LNCAP (cell line): ENCODE measurements at regions not wholly inside any gene's neighbourhood (a gene's known extent, or its start where the extent isn't known, plus 50 kb on each side); places are given as distances from the start of the nearest gene placed in this dataset.

ENCODE experiments used
- CTCF ChIP-seq: fragments of 450-650 bp; IDR thresholded peaks from 2 replicates; pipeline ENCODE4 v1.5.1; 2017; ENCODE audit warnings: mild to moderate bottlenecking

GRCh38 chr18:4547126-4547525, 92.0 kb upstream of the DLGAP1 start:
- no peak for TF ChIP-seq CTCF

GRCh38 chr18:4544142-4544541, 89.0 kb upstream of the DLGAP1 start:
- no peak for TF ChIP-seq CTCF

GRCh38 chr18:4543711-4544110, 88.6 kb upstream of the DLGAP1 start:
- no peak for TF ChIP-seq CTCF

GRCh38 chr18:4541588-4541987, 86.5 kb upstream of the DLGAP1 start:
- no peak for TF ChIP-seq CTCF

GRCh38 chr18:4536447-4536846, 81.3 kb upstream of the DLGAP1 start:
- no peak for TF ChIP-seq CTCF

- no peak for TF ChIP-seq CTCF
Observed at GRCh38 chr18:4528405-4528804, 73.3 kb upstream of the DLGAP1 start.

GRCh38 chr18:4524096-4524495, 69.0 kb upstream of the DLGAP1 start:
- no peak for TF ChIP-seq CTCF

GRCh38 chr18:4511166-4511565, 56.1 kb upstream of the DLGAP1 start:
- TF ChIP-seq CTCF, result no peak
